GM23248 (cell line): ENCODE measurements at regions not wholly inside any gene's neighbourhood (a gene's known extent, or its start where the extent isn't known, plus 50 kb on each side); places are given as distances from the start of the nearest gene placed in this dataset.

ENCODE experiments used
- EZH2 ChIP-seq: fragments of 200-600 bp; sonication (generic); IDR thresholded peaks from 2 replicates; pipeline ENCODE4 v1.6.1; 2018; ENCODE audit warnings: antibody characterized with exemption, mild to moderate bottlenecking; ENCODE audit not compliant: insufficient read depth, poor library complexity, severe bottlenecking
- EZH2phosphoT487 ChIP-seq: fragments of 200-600 bp; sonication (generic); IDR thresholded peaks from 2 replicates; pipeline ENCODE4 v1.6.1; 2018; ENCODE audit warnings: antibody characterized with exemption, moderate library complexity, mild to moderate bottlenecking, low read depth; ENCODE audit not compliant: insufficient read depth

GRCh38 chr6:40326714-40327421, 260.3 kb downstream of the LRFN2 start:
- TF ChIP-seq EZH2 (no peak), EZH2phosphoT487 (no peak)
